Keratinocyte (primary cell): ENCODE measurements at regions not wholly inside any gene's neighbourhood (a gene's known extent, or its start where the extent isn't known, plus 50 kb on each side); places are given as distances from the start of the nearest gene placed in this dataset.
"Not testable (repeated sequence)": the region's sequence is repeated elsewhere in the genome, so short reads cannot be mapped to it uniquely, and the experiment has no call there.

Experiments used
- EZH2 ChIP-seq: IDR thresholded peaks from one replicate; pipeline ENCODE4 v1.6.1; 2012; ENCODE audit warnings: inconsistent platforms, mild to moderate bottlenecking, low read length, moderate library complexity
- TF ChIP-seq, protein P1 (sequence below), 3 experiments: IDR thresholded peaks in 1 of 3; conservative IDR thresholded peaks in 1 of 3; optimal IDR thresholded peaks in 1 of 3; 2 replicates in 2 of 3; 3 replicates in 1 of 3; pipeline versions ENCODE3 to v1.5.1; 2011; ENCODE audit warnings: low read length in 3 of 3, mild to moderate bottlenecking in 3 of 3, moderate library complexity in 2 of 3, control low read depth in 1 of 3, inconsistent platforms in 1 of 3; ENCODE audit not compliant: insufficient read depth in 2 of 3; ENCODE audit errors: extremely low read depth in 1 of 3

DNA sequence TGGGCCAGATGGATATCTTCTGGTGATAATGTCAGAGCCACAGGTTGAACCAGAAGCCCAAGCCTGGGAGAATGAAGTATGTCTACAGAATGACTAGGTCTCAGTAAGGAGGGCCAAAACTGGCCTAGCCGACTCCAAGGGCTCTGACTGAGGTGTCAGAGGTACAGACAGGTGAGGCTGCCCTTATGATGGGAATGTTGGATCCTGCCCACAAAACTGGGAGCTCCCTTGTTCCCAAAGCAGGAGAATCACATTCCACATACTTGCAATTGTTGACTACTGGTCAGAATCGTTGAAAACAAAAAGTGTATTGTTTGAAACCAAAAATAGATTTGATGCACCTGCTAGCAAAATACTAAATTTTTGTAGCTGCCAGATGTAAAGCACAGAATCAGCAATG lies 350.2 kb downstream of the BCL2L11 start:
- TF ChIP-seq, protein P1, sequence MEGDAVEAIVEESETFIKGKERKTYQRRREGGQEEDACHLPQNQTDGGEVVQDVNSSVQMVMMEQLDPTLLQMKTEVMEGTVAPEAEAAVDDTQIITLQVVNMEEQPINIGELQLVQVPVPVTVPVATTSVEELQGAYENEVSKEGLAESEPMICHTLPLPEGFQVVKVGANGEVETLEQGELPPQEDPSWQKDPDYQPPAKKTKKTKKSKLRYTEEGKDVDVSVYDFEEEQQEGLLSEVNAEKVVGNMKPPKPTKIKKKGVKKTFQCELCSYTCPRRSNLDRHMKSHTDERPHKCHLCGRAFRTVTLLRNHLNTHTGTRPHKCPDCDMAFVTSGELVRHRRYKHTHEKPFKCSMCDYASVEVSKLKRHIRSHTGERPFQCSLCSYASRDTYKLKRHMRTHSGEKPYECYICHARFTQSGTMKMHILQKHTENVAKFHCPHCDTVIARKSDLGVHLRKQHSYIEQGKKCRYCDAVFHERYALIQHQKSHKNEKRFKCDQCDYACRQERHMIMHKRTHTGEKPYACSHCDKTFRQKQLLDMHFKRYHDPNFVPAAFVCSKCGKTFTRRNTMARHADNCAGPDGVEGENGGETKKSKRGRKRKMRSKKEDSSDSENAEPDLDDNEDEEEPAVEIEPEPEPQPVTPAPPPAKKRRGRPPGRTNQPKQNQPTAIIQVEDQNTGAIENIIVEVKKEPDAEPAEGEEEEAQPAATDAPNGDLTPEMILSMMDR (optimal IDR thresholded peaks at IDR 0.05 in 1 of 3, IDR thresholded peaks at IDR 0.05 in 1 of 3, conservative IDR thresholded peaks at IDR 0.05 in 1 of 3; ENCODE audit: extremely low read depth in 1 of 3, insufficient read depth in 2 of 3, low read length in 3 of 3): not testable (repeated sequence)
- not testable (repeated sequence) for TF ChIP-seq EZH2
